ENCODE measurements at regions not wholly inside any gene's neighbourhood (a gene's known extent, or its start where the extent isn't known, plus 50 kb on each side); places are given as distances from the start of the nearest gene placed in this dataset.

- no peak for TF ChIP-seq PKNOX1 (IDR thresholded peaks at IDR 0.05)
- TF ChIP-seq SREBF1 (IDR thresholded peaks at IDR 0.05; ENCODE audit: low read length): no peak
- TF ChIP-seq MAX (IDR thresholded peaks at IDR 0.05; ENCODE audit: low read depth, low read length): no peak
- no peak for TF ChIP-seq IKZF2 (IDR thresholded peaks at IDR 0.05)
- no peak for TF ChIP-seq FOXK2 (IDR thresholded peaks at IDR 0.05)
- no peak for TF ChIP-seq HDGF (IDR thresholded peaks at IDR 0.05)
- no peak for TF ChIP-seq RBBP5 (conservative IDR thresholded peaks at IDR 0.05)
- TF ChIP-seq ELK1 (IDR thresholded peaks at IDR 0.05; ENCODE audit: low read depth, low read length): no peak
- TF ChIP-seq KAT2A (conservative IDR thresholded peaks at IDR 0.05; ENCODE audit: control insufficient read depth, low read depth, low read length): no peak
Measured at GRCh38 chr9:89765211-89765946, 160.6 kb downstream of the GADD45G start (continued).

GRCh38 chr9:89766991-89767390 lies 162.2 kb downstream of the GADD45G start:
- H3K27me3 ChIP-seq (replicated peaks in 1 of 2; ENCODE audit: control insufficient read depth in 2 of 2, insufficient read depth in 2 of 2, low read length in 1 of 2): no peaks in the 10 kb centered on the region; a peak in 1 of 4 replicates
- no peaks in the 10 kb centered on the region for H4K20me1 ChIP-seq (ENCODE audit: control insufficient read depth, insufficient read depth)
- no peaks in the 10 kb centered on the region; the same call in 2 of the 3 replicates for H3K9me3 ChIP-seq (replicated peaks; ENCODE audit: control insufficient read depth, insufficient read depth, low read length)
- FAIRE-seq (no peak), DNase-seq (ENCODE audit: low read depth, low spot score) (no peak), ATAC-seq (no peak)
- ChIA-PET RAD21 (ENCODE audit: unreplicated experiment) (no interaction called here), SMC1A (ENCODE audit: uncharacterized antibody, unreplicated experiment) (no interaction called here), POLR2A (interaction anchor here (1.2 kb wide), 1 partner anchor 13 kb away, joined by 3 read pairs; no protein-coding TSS in a partner anchor), CTCF (no interaction called here)
- no peak overlapping the region for H2AFZ ChIP-seq (ENCODE audit: control insufficient read depth, low read depth, low read length)
- H3K4me2 ChIP-seq (ENCODE audit: control insufficient read depth, insufficient read depth): no peak overlapping the region
- no peak overlapping the region for H3K9ac ChIP-seq (ENCODE audit: control insufficient read depth, insufficient read depth, low read length)
- intact Hi-C loops (cut with micrococcal nuclease; ENCODE audit: unreplicated experiment): no loop called here
- H3K4me1 ChIP-seq (ENCODE audit: control insufficient read depth, insufficient read depth, low read length): no peaks in the 10 kb centered on the region
- in situ Hi-C loops (cut with MboI): no loop called here
- no peaks in the 10 kb centered on the region for H3K36me3 ChIP-seq (ENCODE audit: control insufficient read depth in 2 of 2, insufficient read depth in 2 of 2, low read length in 1 of 2)
- no peaks in the 10 kb centered on the region for H3K79me2 ChIP-seq (ENCODE audit: control insufficient read depth, insufficient read depth, low read length)
- no peak overlapping the region for H3K27ac ChIP-seq (ENCODE audit: control insufficient read depth, insufficient read depth)
- no peak overlapping the region for H3K4me3 ChIP-seq
- BruUV-seq (replicated peaks): no TSS peak
- TF ChIP-seq WRNIP1 (IDR thresholded peaks at IDR 0.05; ENCODE audit: borderline replicate concordance, low read depth, low read length): no peak
- TF ChIP-seq SP1 (IDR thresholded peaks at IDR 0.05; ENCODE audit: low read depth, low read length): no peak
- no peak for TF ChIP-seq ZBTB11 (CRISPR knock-in tag; IDR thresholded peaks at IDR 0.05)
- no peak for TF ChIP-seq ZNF207 (IDR thresholded peaks at IDR 0.05; ENCODE audit: borderline replicate concordance)
- no peak for TF ChIP-seq TCF3 (IDR thresholded peaks at IDR 0.05; ENCODE audit: borderline replicate concordance, insufficient read depth, low read depth, low read length)
- TF ChIP-seq MEF2B (IDR thresholded peaks at IDR 0.05; ENCODE audit: partially characterized antibody, poor library complexity, severe bottlenecking): no peak
